ENCODE measurements at regions not wholly inside any gene's neighbourhood (a gene's known extent, or its start where the extent isn't known, plus 50 kb on each side); places are given as distances from the start of the nearest gene placed in this dataset.
"Not testable (repeated sequence)": the region's sequence is repeated elsewhere in the genome, so short reads cannot be mapped to it uniquely, and the experiment has no call there.

DNA sequence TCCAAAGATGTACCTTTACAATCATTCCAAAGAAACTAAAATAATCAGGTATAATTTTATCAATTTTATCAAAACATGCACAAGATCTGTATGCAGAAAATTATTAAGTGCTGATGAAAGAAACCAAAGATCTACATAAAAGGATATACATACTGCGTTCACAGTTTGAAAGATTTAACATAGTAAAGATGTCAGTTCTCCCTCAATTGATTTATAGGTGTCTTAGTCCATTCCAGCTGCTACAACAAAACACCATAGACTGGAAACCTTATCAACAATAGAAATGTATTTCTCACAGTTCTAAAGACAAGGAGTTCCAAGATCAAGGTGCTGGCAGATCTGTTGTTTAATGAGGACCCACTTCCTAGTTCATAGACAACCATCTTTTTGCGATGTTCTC is 189.0 kb upstream of the CCDC54 start:
- H3K27ac Mint-ChIP-seq, result no peak overlapping the region
- no peak overlapping the region for H3K4me3 Mint-ChIP-seq
- H3K4me1 Mint-ChIP-seq, result no peaks in the 10 kb centered on the region
- TF ChIP-seq, protein P1, sequence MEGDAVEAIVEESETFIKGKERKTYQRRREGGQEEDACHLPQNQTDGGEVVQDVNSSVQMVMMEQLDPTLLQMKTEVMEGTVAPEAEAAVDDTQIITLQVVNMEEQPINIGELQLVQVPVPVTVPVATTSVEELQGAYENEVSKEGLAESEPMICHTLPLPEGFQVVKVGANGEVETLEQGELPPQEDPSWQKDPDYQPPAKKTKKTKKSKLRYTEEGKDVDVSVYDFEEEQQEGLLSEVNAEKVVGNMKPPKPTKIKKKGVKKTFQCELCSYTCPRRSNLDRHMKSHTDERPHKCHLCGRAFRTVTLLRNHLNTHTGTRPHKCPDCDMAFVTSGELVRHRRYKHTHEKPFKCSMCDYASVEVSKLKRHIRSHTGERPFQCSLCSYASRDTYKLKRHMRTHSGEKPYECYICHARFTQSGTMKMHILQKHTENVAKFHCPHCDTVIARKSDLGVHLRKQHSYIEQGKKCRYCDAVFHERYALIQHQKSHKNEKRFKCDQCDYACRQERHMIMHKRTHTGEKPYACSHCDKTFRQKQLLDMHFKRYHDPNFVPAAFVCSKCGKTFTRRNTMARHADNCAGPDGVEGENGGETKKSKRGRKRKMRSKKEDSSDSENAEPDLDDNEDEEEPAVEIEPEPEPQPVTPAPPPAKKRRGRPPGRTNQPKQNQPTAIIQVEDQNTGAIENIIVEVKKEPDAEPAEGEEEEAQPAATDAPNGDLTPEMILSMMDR (IDR thresholded peaks at IDR 0.05), result no peak
- H3K36me3 Mint-ChIP-seq (ENCODE audit: low read depth), result no peaks in the 10 kb centered on the region
- no peaks in the 10 kb centered on the region for H3K27me3 Mint-ChIP-seq (ENCODE audit: low read depth, poor library complexity)
- DNase-seq, result no peak
- H3K9me3 Mint-ChIP-seq, result no peaks in the 10 kb centered on the region

- H3K27ac Mint-ChIP-seq, result no peak overlapping the region
- H3K36me3 Mint-ChIP-seq (ENCODE audit: low read depth), result no peaks in the 10 kb centered on the region
- no peak overlapping the region for H3K4me3 Mint-ChIP-seq
- TF ChIP-seq, protein P1 (IDR thresholded peaks at IDR 0.05), result no peak
- no peak for DNase-seq
- no peaks in the 10 kb centered on the region for H3K9me3 Mint-ChIP-seq
- H3K27me3 Mint-ChIP-seq (ENCODE audit: low read depth, poor library complexity), result no peaks in the 10 kb centered on the region
- H3K4me1 Mint-ChIP-seq, result no peaks in the 10 kb centered on the region
Measured at GRCh38 chr3:107189158-107189791, 188.0 kb upstream of the CCDC54 start.

DNA sequence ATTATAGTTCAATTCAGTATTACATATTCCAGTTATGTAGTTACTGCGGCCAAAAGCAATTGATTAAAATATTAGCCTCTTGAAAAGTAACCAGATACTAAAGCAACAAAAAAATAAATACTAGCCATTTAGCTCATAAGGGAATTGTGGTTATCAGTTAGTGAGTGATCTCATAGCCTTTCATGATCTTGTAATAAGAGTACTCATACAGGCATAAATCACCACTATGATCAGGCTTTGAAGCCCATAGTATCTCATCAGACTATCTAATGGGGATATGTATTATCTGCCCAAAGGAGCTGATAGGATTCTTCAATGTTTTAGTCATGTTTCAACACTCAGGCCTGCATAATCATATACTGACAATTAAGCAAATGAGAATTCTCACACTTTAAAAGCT is 184.1 kb upstream of the CCDC54 start:
- TF ChIP-seq, protein P1 (IDR thresholded peaks at IDR 0.05), result no peak
- no peak overlapping the region for H3K4me3 Mint-ChIP-seq
- DNase-seq, result no peak
- H3K9me3 Mint-ChIP-seq, result no peaks in the 10 kb centered on the region
- H3K27ac Mint-ChIP-seq, result no peak overlapping the region
- no peaks in the 10 kb centered on the region for H3K36me3 Mint-ChIP-seq (ENCODE audit: low read depth)
- H3K4me1 Mint-ChIP-seq, result peaks cover 3% of the 10 kb centered on the region
- H3K27me3 Mint-ChIP-seq (ENCODE audit: low read depth, poor library complexity), result no peaks in the 10 kb centered on the region

DNA sequence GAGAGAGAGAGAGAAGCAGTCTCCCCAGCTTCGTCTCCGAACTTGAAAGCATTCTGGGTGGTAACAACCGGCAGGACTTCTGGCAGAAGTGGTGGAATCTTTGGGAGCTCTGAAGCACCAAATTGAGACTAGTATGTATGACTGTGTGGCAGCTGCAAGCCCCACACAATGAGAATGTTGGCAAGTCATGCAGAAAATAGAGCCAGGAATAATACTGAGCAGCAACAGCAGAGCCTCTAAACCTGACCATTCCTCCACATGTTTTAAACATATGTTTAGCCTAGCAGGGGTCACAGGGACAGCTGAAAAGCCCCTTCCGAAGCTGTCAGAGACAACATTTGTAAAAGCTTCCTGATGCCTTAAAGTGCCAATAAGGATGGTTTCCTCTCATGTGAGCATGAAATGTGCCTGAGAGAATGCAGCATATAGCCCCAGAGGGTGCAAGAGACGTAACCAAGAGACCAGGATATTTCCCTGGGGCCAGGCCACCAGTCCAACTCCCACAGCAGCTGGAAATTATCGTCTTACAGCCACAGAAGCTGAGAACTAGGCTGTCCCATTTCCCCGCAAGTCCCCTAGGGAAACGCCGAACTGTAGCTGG is 178.6 kb upstream of the CCDC54 start:
- Mint-ChIP-seq H3K4me3 (no peak overlapping the region), H3K36me3 (ENCODE audit: low read depth) (no peaks in the 10 kb centered on the region), H3K9me3 (no peaks in the 10 kb centered on the region), H3K27ac (peak overlapping the region; percentile 49), H3K27me3 (ENCODE audit: low read depth, poor library complexity) (no peaks in the 10 kb centered on the region), H3K4me1 (peaks cover 12% of the 10 kb centered on the region)
- DNase-seq, result no peak
- TF ChIP-seq, protein P1 (IDR thresholded peaks at IDR 0.05), result no peak

GRCh38 chr3:107201146-107201545 is 176.1 kb upstream of the CCDC54 start:
- H3K27ac Mint-ChIP-seq, result no peak overlapping the region
- TF ChIP-seq, protein P1 (IDR thresholded peaks at IDR 0.05), result no peak
- peaks cover 13% of the 10 kb centered on the region for H3K4me1 Mint-ChIP-seq
- no peaks in the 10 kb centered on the region for H3K9me3 Mint-ChIP-seq
- no peak overlapping the region for H3K4me3 Mint-ChIP-seq
- DNase-seq, result no peak
- H3K27me3 Mint-ChIP-seq (ENCODE audit: low read depth, poor library complexity), result no peaks in the 10 kb centered on the region
- H3K36me3 Mint-ChIP-seq (ENCODE audit: low read depth), result no peaks in the 10 kb centered on the region

GRCh38 chr3:107202885-107203284 is 174.4 kb upstream of the CCDC54 start:
- peaks cover 30% of the 10 kb centered on the region for H3K4me1 Mint-ChIP-seq
- H3K4me3 Mint-ChIP-seq; H3K27ac Mint-ChIP-seq; H3K36me3 Mint-ChIP-seq (ENCODE audit: low read depth); DNase-seq; H3K9me3 Mint-ChIP-seq; H3K27me3 Mint-ChIP-seq (ENCODE audit: low read depth, poor library complexity): not testable (repeated sequence)
